Neutrophil (primary cell): ENCODE measurements at regions not wholly inside any gene's neighbourhood (a gene's known extent, or its start where the extent isn't known, plus 50 kb on each side); places are given as distances from the start of the nearest gene placed in this dataset.

Experiments used
- H3K27ac ChIP-seq: fragments of 200-600 bp; sonication (generic); 2 replicates; pipeline ENCODE4 v1.5.1; 2016; ENCODE audit warnings: mild to moderate bottlenecking, moderate library complexity
- H3K27me3 ChIP-seq: fragments of 200-600 bp; sonication (generic); 2 replicates; pipeline ENCODE4 v1.6.0; 2016; ENCODE audit warnings: mild to moderate bottlenecking
- H3K36me3 ChIP-seq: fragments of 200-600 bp; sonication (generic); 2 replicates; pipeline ENCODE4 v1.5.1; 2017
- H3K4me1 ChIP-seq, 2 experiments: fragments of 200-600 bp in 1 of 2; sonication (generic) in 1 of 2; 1 replicate in 1 of 2; 2 replicates in 1 of 2; pipeline versions ENCODE4 v1.5.1 to v1.6.1; 2013 to 2016; ENCODE audit warnings: low read depth in 1 of 2, low read length in 1 of 2, mild to moderate bottlenecking in 1 of 2, moderate library complexity in 1 of 2; ENCODE audit not compliant: control insufficient read depth in 1 of 2, insufficient read depth in 1 of 2
- H3K4me3 ChIP-seq, 2 experiments: fragments of 200-600 bp in 1 of 2; sonication (generic) in 1 of 2; 1 replicate in 1 of 2; 2 replicates in 1 of 2; pipeline ENCODE4 v1.5.1; 2013 to 2016; ENCODE audit warnings: low read depth in 1 of 2, low read length in 1 of 2, mild to moderate bottlenecking in 1 of 2, moderate library complexity in 1 of 2
- H3K9me3 ChIP-seq: fragments of 200-600 bp; sonication (generic); 2 replicates; pipeline ENCODE4 v1.5.1; 2016
- CTCF ChIP-seq: fragments of 200-600 bp; sonication (generic); IDR thresholded peaks from 2 replicates; pipeline ENCODE4 v1.5.1; 2016; ENCODE audit warnings: antibody characterized with exemption

- Histone ChIP-seq H3K36me3 (no peaks in the 10 kb centered on the region), H3K4me3 (no peak overlapping the region), H3K27ac (no peak overlapping the region), H3K9me3 (no peaks in the 10 kb centered on the region), H3K4me1 (peaks cover 53 to 54% of the 10 kb centered on the region in 2 experiments), H3K27me3 (no peaks in the 10 kb centered on the region)
- TF ChIP-seq CTCF = no peak
Measured at GRCh38 chr22:25390297-25391240, 171.1 kb downstream of the CRYBB2 start.

DNA sequence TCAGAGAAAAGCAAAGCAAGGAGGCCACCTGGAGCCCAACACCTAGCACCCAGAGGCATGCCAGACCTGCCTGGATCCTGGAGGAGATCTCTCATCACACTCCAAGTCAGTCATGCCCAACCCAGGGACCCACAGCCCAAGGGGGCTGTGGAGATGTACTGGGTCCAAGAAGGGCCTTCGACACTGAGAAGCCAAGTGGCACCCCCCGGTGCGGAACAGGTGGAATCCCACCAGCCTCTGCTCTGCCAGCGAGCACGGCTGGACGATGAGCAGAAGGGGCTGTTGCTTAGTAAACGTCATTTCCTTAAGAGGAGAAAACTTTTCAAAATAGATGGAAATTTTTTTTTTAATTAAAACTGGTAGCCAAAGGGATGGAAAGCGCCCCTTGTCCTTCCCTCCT lies 171.9 kb upstream of the GRK3 start:
- no peaks in the 10 kb centered on the region for H3K36me3 ChIP-seq
- no peak for TF ChIP-seq CTCF
- H3K4me1 ChIP-seq = peaks cover 33 to 34% of the 10 kb centered on the region in 2 experiments

DNA sequence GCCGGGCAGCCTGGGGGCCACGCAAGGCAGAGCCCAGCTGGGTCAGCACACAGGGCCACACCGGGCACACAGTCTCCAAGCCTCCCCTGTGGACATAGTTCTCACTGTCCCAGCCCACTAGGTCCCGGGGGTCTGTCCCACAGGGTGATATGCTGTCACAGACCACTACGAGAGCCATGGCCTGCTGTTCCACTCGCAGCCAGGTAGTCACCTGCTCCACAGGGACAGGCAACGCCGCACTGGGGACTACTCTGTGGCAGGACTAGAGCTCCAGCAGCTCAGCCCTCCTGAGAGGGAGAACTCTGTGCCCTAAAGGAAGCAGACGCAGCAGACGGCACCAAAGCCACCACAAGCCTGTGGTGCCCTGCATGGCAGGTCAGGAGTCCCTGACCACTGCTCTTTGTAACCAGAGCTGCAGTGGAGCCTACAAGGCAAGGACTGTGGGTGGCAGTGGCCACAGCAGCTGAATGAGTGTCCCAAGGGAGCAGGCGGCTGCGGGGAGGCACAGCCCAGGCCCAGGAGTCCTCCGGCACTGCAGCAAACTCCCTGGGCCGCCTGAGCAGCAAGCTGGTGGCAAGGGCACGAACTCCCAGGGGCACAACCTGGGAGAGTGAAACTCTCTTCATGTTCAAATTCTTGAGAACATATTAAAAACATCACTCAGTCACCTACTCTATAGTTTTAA lies 171.2 kb upstream of the GRK3 start:
- H3K4me3 ChIP-seq = no peak overlapping the region
- no peak for TF ChIP-seq CTCF

More for the DNA sequence above, 171.9 kb upstream of the GRK3 start:
- no peak overlapping the region for H3K27ac ChIP-seq
- H3K27me3 ChIP-seq = no peaks in the 10 kb centered on the region
- H3K4me3 ChIP-seq = no peak overlapping the region
- H3K9me3 ChIP-seq = no peaks in the 10 kb centered on the region

DNA sequence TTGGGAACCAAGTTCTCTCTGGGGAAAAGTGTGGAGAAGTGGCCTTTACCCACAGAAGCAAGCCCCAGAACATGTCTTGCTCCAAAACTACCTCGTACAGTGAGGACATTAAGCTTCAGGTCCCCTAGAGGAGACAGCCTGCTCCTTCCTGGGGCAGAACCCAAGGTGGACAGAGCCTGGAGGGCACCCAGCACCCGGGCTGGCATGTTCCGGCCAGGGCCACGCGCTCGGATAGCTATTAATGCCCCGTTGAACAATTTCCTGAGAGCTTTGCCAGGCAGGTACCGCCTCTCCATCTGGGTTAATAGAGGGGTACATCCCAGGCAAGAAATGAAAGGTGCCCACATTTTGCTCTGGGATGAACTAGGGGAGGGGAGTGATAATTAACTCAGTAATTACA lies 169.0 kb upstream of the GRK3 start:
- Histone ChIP-seq H3K4me3 (no peak overlapping the region), H3K27me3 (no peaks in the 10 kb centered on the region), H3K4me1 (peaks cover 9 to 10% of the 10 kb centered on the region in 2 experiments), H3K36me3 (no peaks in the 10 kb centered on the region), H3K27ac (no peak overlapping the region), H3K9me3 (no peaks in the 10 kb centered on the region)
- TF ChIP-seq CTCF = no peak

More for the DNA sequence above, 171.2 kb upstream of the GRK3 start:
- Histone ChIP-seq H3K27me3 (no peaks in the 10 kb centered on the region), H3K9me3 (no peaks in the 10 kb centered on the region), H3K36me3 (no peaks in the 10 kb centered on the region), H3K4me1 (peaks cover 28% of the 10 kb centered on the region in 2 experiments), H3K27ac (no peak overlapping the region)

DNA sequence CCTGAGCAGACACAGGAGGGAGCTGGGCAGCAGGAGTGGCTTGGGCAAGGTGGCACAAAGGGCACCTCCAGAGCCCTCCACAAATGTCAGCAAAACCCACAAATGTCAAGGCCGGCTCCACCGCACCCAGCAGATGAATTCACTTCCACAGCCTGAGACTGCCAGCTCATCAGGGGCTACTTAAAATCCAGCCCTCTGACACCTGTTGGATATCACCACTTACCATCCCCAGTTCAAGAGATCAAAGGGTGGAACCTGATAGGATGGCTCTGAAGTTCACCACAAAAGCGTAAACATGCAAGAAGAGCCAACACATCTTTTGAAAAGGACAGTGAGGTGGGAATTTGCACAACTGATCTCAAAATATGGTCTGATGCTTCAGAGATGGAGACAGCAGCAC lies 168.6 kb upstream of the GRK3 start:
- H3K4me3 ChIP-seq = no peak overlapping the region
- no peak for TF ChIP-seq CTCF
- H3K27me3 ChIP-seq = no peaks in the 10 kb centered on the region

More for the DNA sequence above, 168.6 kb upstream of the GRK3 start:
- H3K27ac ChIP-seq = no peak overlapping the region
- H3K36me3 ChIP-seq = no peaks in the 10 kb centered on the region
- no peaks in the 10 kb centered on the region for H3K9me3 ChIP-seq
- H3K4me1 ChIP-seq = peaks cover 8 to 9% of the 10 kb centered on the region in 2 experiments
